T-cell (primary cell): ENCODE measurements at regions not wholly inside any gene's neighbourhood (a gene's known extent, or its start where the extent isn't known, plus 50 kb on each side); places are given as distances from the start of the nearest gene placed in this dataset.

Experiments used
- ATAC-seq, 4 experiments: fragments of 200-7000 bp in 3 of 4; fragments of 150-1000 bp in 1 of 4; cut with Tn5 transposase; replicated peaks in 1 of 4; 1 replicate in 3 of 4; 2 replicates in 1 of 4; pipeline ENCODE4 v1.10.0; 2021; ENCODE audit warnings: moderate library complexity in 3 of 4, mild to moderate bottlenecking in 2 of 4, moderate number of reproducible peaks in 1 of 4
- CTCF ChIA-PET, 2 donors: fragments of 300-600 bp; sonication (Branson Sonifier 250); formaldehyde crosslinking; loops; one replicate each; lab custom pipeline; 2022; ENCODE audit warnings: antibody characterized with exemption in 2 of 2; lab: Charles Lee
- POLR2A ChIA-PET, 2 donors: fragments of 300-600 bp; sonication (Branson Sonifier 250); formaldehyde crosslinking; loops; one replicate each; lab custom pipeline; 2022; ENCODE audit warnings: antibody characterized with exemption in 2 of 2; lab: Charles Lee
- DNase-seq, 35 experiments: peaks; one replicate each; pipeline versions ENCODE4 v3.0.0 to v3.0.0-alpha.2; 2013 to 2023
- H3K27ac ChIP-seq: one replicate; pipeline ENCODE4 v1.5.1; 2013; ENCODE audit warnings: low read length
- H3K27me3 ChIP-seq, 2 experiments: replicated peaks in 1 of 2; 1 replicate in 1 of 2; 2 replicates in 1 of 2; pipeline versions ENCODE4 v1.6.1 to v1.7.0; 2013; ENCODE audit warnings: low read length in 1 of 2, mixed read lengths in 1 of 2; ENCODE audit not compliant: control insufficient read depth in 2 of 2, insufficient read depth in 2 of 2; ENCODE audit errors: extremely low read depth in 1 of 2
- H3K36me3 ChIP-seq, 2 donors: 1 replicate in 1 of 2; 2 replicates in 1 of 2; pipeline versions ENCODE4 v1.6.1 to v1.7.0; 2013; ENCODE audit warnings: low read length in 1 of 2; ENCODE audit not compliant: control insufficient read depth in 2 of 2, insufficient read depth in 1 of 2; ENCODE audit errors: extremely low read depth in 1 of 2
- H3K4me1 ChIP-seq, 2 experiments: 1 replicate in 1 of 2; 2 replicates in 1 of 2; pipeline versions ENCODE4 v1.6.1 to v1.7.0; 2013; ENCODE audit warnings: low read length in 2 of 2, mixed read lengths in 1 of 2; ENCODE audit not compliant: insufficient read depth in 2 of 2, control insufficient read depth in 1 of 2; ENCODE audit errors: extremely low read depth in 1 of 2
- H3K4me3 ChIP-seq, 2 donors: 1 replicate in 1 of 2; 2 replicates in 1 of 2; pipeline versions ENCODE4 v1.5.1 to v1.7.0; 2013; ENCODE audit warnings: mild to moderate bottlenecking in 2 of 2, low read length in 1 of 2, moderate library complexity in 1 of 2; ENCODE audit not compliant: control insufficient read depth in 1 of 2; ENCODE audit errors: extremely low read depth in 1 of 2
- H3K9me3 ChIP-seq: 2 replicates; pipeline ENCODE4 v1.7.0; 2013
- H3K27ac Mint-ChIP-seq, 2 donors: one replicate each; pipeline ENCODE4 v1.8.0; 2020 to 2021; ENCODE audit warnings: mild to moderate bottlenecking in 2 of 2, mixed read lengths in 2 of 2
- H3K27me3 Mint-ChIP-seq, 2 donors: one replicate each; pipeline ENCODE4 v1.8.0; 2021 to 2022; ENCODE audit warnings: mixed read lengths in 2 of 2
- H3K36me3 Mint-ChIP-seq: one replicate; pipeline ENCODE4 v1.8.0; 2021; ENCODE audit warnings: mixed read lengths
- H3K4me1 Mint-ChIP-seq, 3 donors: one replicate each; pipeline ENCODE4 v1.8.0; 2020 to 2022; ENCODE audit warnings: mixed read lengths in 3 of 3, mild to moderate bottlenecking in 1 of 3
- H3K4me3 Mint-ChIP-seq, 3 donors: one replicate each; pipeline ENCODE4 v1.8.0; 2020 to 2022; ENCODE audit warnings: mild to moderate bottlenecking in 3 of 3, mixed read lengths in 3 of 3, moderate library complexity in 3 of 3
- H3K9me3 Mint-ChIP-seq, 3 donors: one replicate each; pipeline ENCODE4 v1.8.0; 2020 to 2022; ENCODE audit warnings: mixed read lengths in 3 of 3
- WGBS: methylation state at CpG from one replicate; pipeline ENCODE4 v1.1.5; 2013; ENCODE audit warnings: missing lambda C conversion rate; ENCODE audit not compliant: insufficient coverage; 5-methylcytosine and 5-hydroxymethylcytosine counted together

DNA sequence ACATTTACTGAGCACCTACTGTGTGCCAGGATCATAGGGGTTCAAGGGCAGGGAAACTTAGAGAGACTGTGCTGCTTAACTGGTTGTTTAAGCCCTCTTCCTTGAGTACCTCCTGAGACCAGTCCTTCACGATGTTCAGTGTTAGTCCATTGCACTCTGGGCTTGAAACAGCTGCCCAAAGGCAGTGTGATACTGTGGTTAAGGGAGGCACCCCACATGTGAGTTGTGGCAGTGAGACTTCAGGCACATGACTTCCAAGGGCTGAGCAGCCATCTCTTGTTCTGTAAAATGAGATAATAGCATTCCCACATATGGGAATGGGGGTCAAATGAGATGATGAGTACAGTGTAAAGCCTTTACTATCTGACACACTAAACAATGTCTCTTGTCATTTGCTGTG is 75.1 kb downstream of the LINGO1 start:
- no peak overlapping the region for H3K4me3 Mint-ChIP-seq
- no CpG with 5 or more reads among the region's 1 CpG for WGBS
- H3K4me3 ChIP-seq, result no peak overlapping the region
- no peaks in the 10 kb centered on the region for H3K9me3 ChIP-seq
- no peak overlapping the region for H3K27ac Mint-ChIP-seq
- H3K4me1 ChIP-seq, result no peaks in the 10 kb centered on the region
- no peaks in the 10 kb centered on the region for H3K36me3 Mint-ChIP-seq
- peaks cover 18 to 29% of the 10 kb centered on the region in 2 donors for H3K27me3 Mint-ChIP-seq
- peaks cover 0 to 2% of the 10 kb centered on the region in 2 experiments for H3K27me3 ChIP-seq
- no peaks in the 10 kb centered on the region for H3K36me3 ChIP-seq
- no peaks in the 10 kb centered on the region for H3K9me3 Mint-ChIP-seq
- no peaks in the 10 kb centered on the region for H3K4me1 Mint-ChIP-seq
- POLR2A ChIA-PET, result no interaction called here
- H3K27ac ChIP-seq, result no peak overlapping the region
- ATAC-seq (no peak), DNase-seq (no peak)
- CTCF ChIA-PET, result no interaction called here

DNA sequence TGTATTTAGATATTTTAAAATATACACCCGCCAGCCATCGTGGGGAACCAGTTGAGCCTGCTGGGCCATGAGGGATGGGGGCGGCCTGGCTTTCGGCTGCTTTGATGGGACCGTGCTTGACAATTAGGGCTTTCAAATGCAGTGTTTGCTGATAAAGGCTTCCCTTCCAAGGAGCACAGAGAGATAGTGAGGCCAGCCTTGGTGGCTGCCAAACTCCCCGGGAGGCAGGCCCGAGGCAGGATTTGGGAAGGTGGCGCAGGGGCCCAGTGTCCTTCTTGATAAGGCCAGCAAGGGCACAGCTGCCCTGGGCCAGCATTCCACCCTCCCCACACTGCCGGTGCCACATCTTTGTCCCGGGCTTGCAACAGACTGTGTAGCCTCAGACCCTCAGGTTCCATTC is 75.6 kb downstream of the LINGO1 start:
- H3K36me3 Mint-ChIP-seq, result no peaks in the 10 kb centered on the region
- Histone ChIP-seq H3K27me3 (peaks cover 0 to 2% of the 10 kb centered on the region in 2 experiments), H3K4me1 (no peaks in the 10 kb centered on the region), H3K36me3 (no peaks in the 10 kb centered on the region), H3K9me3 (no peaks in the 10 kb centered on the region), H3K27ac (no peak overlapping the region), H3K4me3 (no peak overlapping the region)
- WGBS, result 89% methylated on average over 10 of the region's 10 CpGs
- H3K4me3 Mint-ChIP-seq, result no peak overlapping the region
- H3K27me3 Mint-ChIP-seq, result peaks cover 16 to 27% of the 10 kb centered on the region in 2 donors
- ChIA-PET POLR2A (no interaction called here), CTCF (no interaction called here)
- ATAC-seq, result no peak
- no peaks in the 10 kb centered on the region for H3K4me1 Mint-ChIP-seq
- no peaks in the 10 kb centered on the region for H3K9me3 Mint-ChIP-seq
- DNase-seq, result no peak
- H3K27ac Mint-ChIP-seq, result no peak overlapping the region

DNA sequence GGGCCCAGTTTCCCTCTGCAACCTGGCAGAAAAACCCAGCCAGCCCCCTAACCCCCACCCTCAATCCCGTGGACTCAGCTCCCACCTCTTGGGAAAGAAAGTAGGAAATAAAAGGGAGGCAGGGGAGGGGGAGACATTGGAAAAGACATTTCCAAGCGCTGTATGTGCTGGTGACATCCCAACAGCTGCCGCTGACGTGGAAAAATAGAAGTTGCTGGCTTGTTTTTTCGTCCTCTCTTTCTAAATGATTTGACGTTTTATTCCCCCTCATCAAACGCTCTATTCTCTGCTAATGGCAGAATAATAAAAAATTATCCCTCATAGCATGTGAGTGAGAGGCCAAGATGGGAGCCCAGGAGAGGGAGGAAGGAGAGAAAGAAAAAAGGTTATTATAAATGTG is 76.1 kb downstream of the LINGO1 start:
- no peaks in the 10 kb centered on the region for H3K36me3 Mint-ChIP-seq
- CTCF ChIA-PET, result no interaction called here

DNA sequence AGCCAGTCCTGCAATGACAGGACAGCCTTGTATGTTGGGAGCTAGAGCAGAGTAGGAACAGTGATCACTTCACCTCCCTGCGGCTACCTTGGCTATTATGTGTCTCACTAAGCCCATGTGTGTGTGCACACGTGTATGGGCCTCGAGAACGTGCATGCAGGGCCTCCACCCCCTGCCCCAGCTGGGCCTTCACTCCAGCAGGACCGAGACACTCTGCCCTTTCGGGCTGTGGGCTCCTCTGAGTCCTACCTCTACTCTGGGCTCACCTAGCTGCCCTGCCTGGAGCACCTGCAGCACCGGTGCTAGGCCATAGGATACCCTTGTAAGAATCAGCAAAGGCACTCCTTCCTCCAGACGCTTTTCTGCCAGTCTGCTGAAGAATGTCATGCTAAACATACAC is 77.5 kb downstream of the LINGO1 start:
- peaks cover 0 to 5% of the 10 kb centered on the region in 2 experiments for H3K27me3 ChIP-seq
- CTCF ChIA-PET, result no interaction called here
- H3K4me1 ChIP-seq, result no peaks in the 10 kb centered on the region
- H3K27ac ChIP-seq, result no peak overlapping the region
- H3K4me3 Mint-ChIP-seq, result no peak overlapping the region
- WGBS, result 79% methylated on average over 8 of the region's 8 CpGs
- peaks cover 4 to 9% of the 10 kb centered on the region in 2 donors for H3K27me3 Mint-ChIP-seq
- POLR2A ChIA-PET, result no interaction called here
- no peaks in the 10 kb centered on the region for H3K9me3 ChIP-seq
- no peak overlapping the region for H3K4me3 ChIP-seq
- H3K27ac Mint-ChIP-seq, result no peak overlapping the region
- no peaks in the 10 kb centered on the region for H3K4me1 Mint-ChIP-seq
- ATAC-seq, result no peak
- DNase-seq, result no peak
- no peaks in the 10 kb centered on the region for H3K36me3 Mint-ChIP-seq
- H3K36me3 ChIP-seq, result no peaks in the 10 kb centered on the region
- H3K9me3 Mint-ChIP-seq, result no peaks in the 10 kb centered on the region

More for the DNA sequence above, 76.1 kb downstream of the LINGO1 start:
- Mint-ChIP-seq H3K27ac (no peak overlapping the region), H3K27me3 (peaks cover 15 to 22% of the 10 kb centered on the region in 2 donors), H3K4me1 (no peaks in the 10 kb centered on the region), H3K4me3 (no peak overlapping the region), H3K9me3 (no peaks in the 10 kb centered on the region)
- no peaks in the 10 kb centered on the region for H3K9me3 ChIP-seq
- no peak overlapping the region for H3K4me3 ChIP-seq
- no peak overlapping the region for H3K27ac ChIP-seq
- POLR2A ChIA-PET, result no interaction called here
- H3K4me1 ChIP-seq, result no peaks in the 10 kb centered on the region
- no CpG with 5 or more reads among the region's 7 CpGs for WGBS
- DNase-seq (no peak), ATAC-seq (no peak)
- H3K36me3 ChIP-seq, result no peaks in the 10 kb centered on the region
- H3K27me3 ChIP-seq, result peaks cover 0 to 2% of the 10 kb centered on the region in 2 experiments

DNA sequence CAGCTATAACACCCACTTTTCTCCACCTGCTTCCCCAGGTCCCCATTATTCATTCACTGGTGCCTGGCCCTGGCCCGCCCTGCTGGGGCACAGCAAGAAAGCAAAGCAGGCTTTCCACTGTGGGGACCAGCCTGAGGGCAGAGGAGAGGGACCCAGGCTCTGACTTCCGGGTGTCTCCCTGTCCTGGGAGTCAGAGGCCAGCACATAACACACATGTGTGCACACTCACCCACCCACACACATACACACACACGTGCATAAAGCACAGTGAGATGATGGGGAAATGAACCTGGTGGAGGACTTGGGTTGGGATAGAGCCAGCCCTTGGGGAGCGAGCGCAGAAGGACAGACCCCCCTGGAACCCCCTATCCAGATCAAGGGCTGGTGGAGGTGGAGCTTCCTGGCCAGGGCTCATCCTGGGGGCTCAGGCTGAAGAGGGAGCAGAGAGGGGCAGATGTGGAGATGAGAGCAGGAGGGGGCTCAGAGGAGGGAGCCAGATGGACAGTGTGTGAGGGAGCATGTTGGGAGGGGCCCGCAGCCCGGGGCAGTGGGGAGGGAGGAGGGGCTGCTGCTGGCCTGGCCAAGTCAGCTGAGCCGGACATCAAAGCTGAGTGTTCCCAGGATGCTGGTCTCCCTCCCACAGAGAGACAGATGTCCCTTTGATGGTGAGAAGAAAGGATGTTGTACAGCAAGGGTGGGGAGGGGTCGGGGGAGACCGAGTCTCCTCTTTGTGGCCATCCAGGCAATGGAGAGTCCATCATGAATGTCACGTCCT is 78.2 kb downstream of the LINGO1 start:
- no peaks in the 10 kb centered on the region for H3K9me3 Mint-ChIP-seq
- no peak overlapping the region for H3K27ac Mint-ChIP-seq
- Histone ChIP-seq H3K27me3 (peaks cover 0 to 11% of the 10 kb centered on the region in 2 experiments), H3K36me3 (no peaks in the 10 kb centered on the region), H3K4me1 (no peaks in the 10 kb centered on the region), H3K27ac (no peak overlapping the region), H3K9me3 (no peaks in the 10 kb centered on the region), H3K4me3 (no peak overlapping the region)
- ATAC-seq (no peak), DNase-seq (no peak)
- H3K27me3 Mint-ChIP-seq, result peaks cover 2 to 4% of the 10 kb centered on the region in 2 donors
- H3K4me3 Mint-ChIP-seq, result no peak overlapping the region
- no peaks in the 10 kb centered on the region for H3K36me3 Mint-ChIP-seq
- WGBS, result 65% methylated on average over 4 of the region's 11 CpGs
- ChIA-PET POLR2A (no interaction called here), CTCF (no interaction called here)
- no peaks in the 10 kb centered on the region for H3K4me1 Mint-ChIP-seq

DNA sequence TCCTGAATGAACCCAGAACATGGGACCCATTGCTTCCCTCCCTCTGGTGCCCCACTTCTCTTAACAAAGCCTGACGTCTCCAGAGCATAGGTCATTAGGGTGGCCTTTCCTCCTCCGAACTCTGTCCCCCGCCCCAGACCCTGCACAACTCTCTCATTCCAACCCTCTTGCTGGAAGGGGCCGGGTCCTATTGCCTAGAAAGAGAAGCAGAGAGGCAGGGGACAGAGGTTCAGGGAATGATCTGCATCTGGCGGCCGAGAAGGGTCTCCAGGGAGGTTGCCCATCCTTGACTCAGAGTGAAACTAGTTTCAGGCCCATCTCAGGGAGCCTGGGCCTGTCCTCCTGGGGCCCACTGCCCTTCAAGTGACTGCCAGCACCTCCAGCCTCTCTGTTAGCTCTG is 79.0 kb downstream of the LINGO1 start:
- Mint-ChIP-seq H3K27ac (no peak overlapping the region), H3K9me3 (no peaks in the 10 kb centered on the region), H3K4me3 (no peak overlapping the region), H3K4me1 (no peaks in the 10 kb centered on the region), H3K27me3 (peaks cover 0 to 3% of the 10 kb centered on the region in 2 donors), H3K36me3 (no peaks in the 10 kb centered on the region)
- 91% methylated on average over 2 of the region's 6 CpGs for WGBS
- Histone ChIP-seq H3K4me3 (no peak overlapping the region), H3K27me3 (peaks cover 0 to 12% of the 10 kb centered on the region in 2 experiments), H3K36me3 (no peaks in the 10 kb centered on the region), H3K27ac (no peak overlapping the region), H3K4me1 (no peaks in the 10 kb centered on the region), H3K9me3 (no peaks in the 10 kb centered on the region)
- ChIA-PET CTCF (no interaction called here), POLR2A (no interaction called here)
- ATAC-seq (no peak), DNase-seq (no peak)
